ENCODE measurements at regions not wholly inside any gene's neighbourhood (a gene's known extent, or its start where the extent isn't known, plus 50 kb on each side); places are given as distances from the start of the nearest gene placed in this dataset.

GRCh38 chr2:90077948-90078347 is 1386.5 kb downstream of the RPIA start:
- TF ChIP-seq TCF4 (CRISPR knock-in tag; IDR thresholded peaks at IDR 0.05; ENCODE audit: borderline replicate concordance) (no peak), CSDC2 (CRISPR knock-in tag; IDR thresholded peaks at IDR 0.05) (no peak), BACH2 (CRISPR knock-in tag; IDR thresholded peaks at IDR 0.05; ENCODE audit: borderline replicate concordance) (no peak), ESRRG (CRISPR knock-in tag; IDR thresholded peaks at IDR 0.05) (no peak), ZNF565 (CRISPR knock-in tag; conservative IDR thresholded peaks at IDR 0.05; ENCODE audit: low read depth) (no peak)
- TF ChIP-seq, protein P1, sequence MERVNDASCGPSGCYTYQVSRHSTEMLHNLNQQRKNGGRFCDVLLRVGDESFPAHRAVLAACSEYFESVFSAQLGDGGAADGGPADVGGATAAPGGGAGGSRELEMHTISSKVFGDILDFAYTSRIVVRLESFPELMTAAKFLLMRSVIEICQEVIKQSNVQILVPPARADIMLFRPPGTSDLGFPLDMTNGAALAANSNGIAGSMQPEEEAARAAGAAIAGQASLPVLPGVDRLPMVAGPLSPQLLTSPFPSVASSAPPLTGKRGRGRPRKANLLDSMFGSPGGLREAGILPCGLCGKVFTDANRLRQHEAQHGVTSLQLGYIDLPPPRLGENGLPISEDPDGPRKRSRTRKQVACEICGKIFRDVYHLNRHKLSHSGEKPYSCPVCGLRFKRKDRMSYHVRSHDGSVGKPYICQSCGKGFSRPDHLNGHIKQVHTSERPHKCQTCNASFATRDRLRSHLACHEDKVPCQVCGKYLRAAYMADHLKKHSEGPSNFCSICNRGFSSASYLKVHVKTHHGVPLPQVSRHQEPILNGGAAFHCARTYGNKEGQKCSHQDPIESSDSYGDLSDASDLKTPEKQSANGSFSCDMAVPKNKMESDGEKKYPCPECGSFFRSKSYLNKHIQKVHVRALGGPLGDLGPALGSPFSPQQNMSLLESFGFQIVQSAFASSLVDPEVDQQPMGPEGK (CRISPR knock-in tag; IDR thresholded peaks at IDR 0.05; ENCODE audit: borderline replicate concordance): no peak
- TF ChIP-seq, protein P2, sequence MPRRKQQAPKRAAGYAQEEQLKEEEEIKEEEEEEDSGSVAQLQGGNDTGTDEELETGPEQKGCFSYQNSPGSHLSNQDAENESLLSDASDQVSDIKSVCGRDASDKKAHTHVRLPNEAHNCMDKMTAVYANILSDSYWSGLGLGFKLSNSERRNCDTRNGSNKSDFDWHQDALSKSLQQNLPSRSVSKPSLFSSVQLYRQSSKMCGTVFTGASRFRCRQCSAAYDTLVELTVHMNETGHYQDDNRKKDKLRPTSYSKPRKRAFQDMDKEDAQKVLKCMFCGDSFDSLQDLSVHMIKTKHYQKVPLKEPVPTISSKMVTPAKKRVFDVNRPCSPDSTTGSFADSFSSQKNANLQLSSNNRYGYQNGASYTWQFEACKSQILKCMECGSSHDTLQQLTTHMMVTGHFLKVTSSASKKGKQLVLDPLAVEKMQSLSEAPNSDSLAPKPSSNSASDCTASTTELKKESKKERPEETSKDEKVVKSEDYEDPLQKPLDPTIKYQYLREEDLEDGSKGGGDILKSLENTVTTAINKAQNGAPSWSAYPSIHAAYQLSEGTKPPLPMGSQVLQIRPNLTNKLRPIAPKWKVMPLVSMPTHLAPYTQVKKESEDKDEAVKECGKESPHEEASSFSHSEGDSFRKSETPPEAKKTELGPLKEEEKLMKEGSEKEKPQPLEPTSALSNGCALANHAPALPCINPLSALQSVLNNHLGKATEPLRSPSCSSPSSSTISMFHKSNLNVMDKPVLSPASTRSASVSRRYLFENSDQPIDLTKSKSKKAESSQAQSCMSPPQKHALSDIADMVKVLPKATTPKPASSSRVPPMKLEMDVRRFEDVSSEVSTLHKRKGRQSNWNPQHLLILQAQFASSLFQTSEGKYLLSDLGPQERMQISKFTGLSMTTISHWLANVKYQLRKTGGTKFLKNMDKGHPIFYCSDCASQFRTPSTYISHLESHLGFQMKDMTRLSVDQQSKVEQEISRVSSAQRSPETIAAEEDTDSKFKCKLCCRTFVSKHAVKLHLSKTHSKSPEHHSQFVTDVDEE (CRISPR knock-in tag; IDR thresholded peaks at IDR 0.05): no peak
